ENCODE measurements at regions not wholly inside any gene's neighbourhood (a gene's known extent, or its start where the extent isn't known, plus 50 kb on each side); places are given as distances from the start of the nearest gene placed in this dataset.

DNA sequence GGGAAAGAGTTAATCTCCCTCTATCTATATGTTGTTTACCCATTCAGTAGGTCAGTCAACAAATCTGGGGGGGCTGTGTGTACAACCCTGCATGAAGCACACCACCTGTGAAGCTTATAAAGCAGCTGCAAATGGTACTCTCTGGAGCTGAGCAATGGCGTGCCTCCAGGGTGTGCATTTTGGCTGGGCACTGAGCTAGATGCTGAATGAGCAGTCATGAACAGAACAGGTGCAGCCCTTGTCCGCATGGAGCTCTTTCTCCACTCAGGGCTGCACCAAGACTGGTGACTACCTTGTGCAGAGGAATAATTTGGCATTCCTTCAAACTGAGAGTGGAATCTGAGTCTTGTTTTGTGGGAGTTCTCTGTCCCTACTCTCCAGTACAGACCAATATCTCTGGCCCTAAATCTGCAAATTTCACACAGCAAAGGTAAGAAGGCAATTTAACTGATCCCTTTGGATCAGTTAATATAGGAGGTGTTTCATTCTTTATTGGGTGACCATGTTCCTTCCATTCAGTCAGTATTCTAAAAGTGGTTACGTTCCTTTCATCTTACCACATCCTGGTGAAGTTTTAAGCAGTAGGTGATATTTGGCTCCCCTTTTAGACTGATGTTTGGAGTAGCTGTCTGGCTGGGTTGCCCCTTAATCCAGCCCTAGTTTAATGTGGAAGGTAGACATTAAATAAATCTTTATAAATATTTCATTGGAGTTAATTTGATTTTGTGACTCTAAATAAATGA lies 76.0 kb downstream of the GPR88 start:
- no peaks in the 10 kb centered on the region for H3K9me3 ChIP-seq (ENCODE audit: control insufficient read depth in 2 of 2, low read length in 2 of 2)
- no peaks in the 10 kb centered on the region for H3K4me1 ChIP-seq (ENCODE audit: control insufficient read depth in 2 of 2, insufficient read depth in 2 of 2, low read length in 2 of 2)
- H3K27ac ChIP-seq (ENCODE audit: low read depth in 2 of 2, low read length in 2 of 2), result no peak overlapping the region
- H3K9ac ChIP-seq (ENCODE audit: low read depth in 1 of 2, low read length in 2 of 2), result no peak overlapping the region
- no peaks in the 10 kb centered on the region for H3K36me3 ChIP-seq (ENCODE audit: control insufficient read depth in 2 of 2, insufficient read depth in 2 of 2, low read length in 2 of 2)
- no peaks in the 10 kb centered on the region for H3K27me3 ChIP-seq (ENCODE audit: control insufficient read depth in 2 of 2, insufficient read depth in 2 of 2, low read length in 2 of 2)
- no peak overlapping the region for H3K4me3 ChIP-seq (ENCODE audit: low read length in 2 of 2)

DNA sequence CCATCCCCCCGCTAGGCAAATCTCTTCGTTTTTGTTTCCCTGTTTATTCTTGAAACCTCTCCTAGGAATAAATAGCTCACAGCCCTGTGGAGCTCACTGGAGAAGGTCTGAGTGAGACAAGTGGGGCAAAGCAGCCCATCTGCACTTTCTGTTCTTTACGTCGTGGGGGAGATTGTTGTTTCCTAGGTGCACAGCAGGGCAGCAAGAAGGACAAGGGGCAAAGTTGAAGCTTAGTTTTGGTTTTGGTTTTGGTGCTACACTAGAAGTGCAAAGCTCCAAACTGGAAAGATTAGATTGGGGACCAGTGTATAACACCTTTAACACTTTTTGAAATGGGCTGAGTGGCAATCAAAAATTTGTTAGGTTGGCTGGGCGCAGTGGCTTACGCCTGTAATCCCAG lies 76.6 kb downstream of the GPR88 start:
- no peak overlapping the region for H3K27ac ChIP-seq (ENCODE audit: low read depth in 2 of 2, low read length in 2 of 2)
- H3K9me3 ChIP-seq (ENCODE audit: control insufficient read depth in 2 of 2, low read length in 2 of 2), result no peaks in the 10 kb centered on the region
- no peak overlapping the region for H3K9ac ChIP-seq (ENCODE audit: low read depth in 1 of 2, low read length in 2 of 2)
- H3K36me3 ChIP-seq (ENCODE audit: control insufficient read depth in 2 of 2, insufficient read depth in 2 of 2, low read length in 2 of 2), result no peaks in the 10 kb centered on the region
- H3K4me1 ChIP-seq (ENCODE audit: control insufficient read depth in 2 of 2, insufficient read depth in 2 of 2, low read length in 2 of 2), result no peaks in the 10 kb centered on the region
- H3K27me3 ChIP-seq (ENCODE audit: control insufficient read depth in 2 of 2, insufficient read depth in 2 of 2, low read length in 2 of 2), result no peaks in the 10 kb centered on the region
- H3K4me3 ChIP-seq (ENCODE audit: low read length in 2 of 2), result no peak overlapping the region

- Histone ChIP-seq H3K27ac (ENCODE audit: low read depth in 2 of 2, low read length in 2 of 2) (no peak overlapping the region), H3K27me3 (ENCODE audit: control insufficient read depth in 2 of 2, insufficient read depth in 2 of 2, low read length in 2 of 2) (no peaks in the 10 kb centered on the region), H3K36me3 (ENCODE audit: control insufficient read depth in 2 of 2, insufficient read depth in 2 of 2, low read length in 2 of 2) (no peaks in the 10 kb centered on the region), H3K4me1 (ENCODE audit: control insufficient read depth in 2 of 2, insufficient read depth in 2 of 2, low read length in 2 of 2) (no peaks in the 10 kb centered on the region), H3K9me3 (ENCODE audit: control insufficient read depth in 2 of 2, low read length in 2 of 2) (no peaks in the 10 kb centered on the region), H3K9ac (ENCODE audit: low read depth in 1 of 2, low read length in 2 of 2) (no peak overlapping the region), H3K4me3 (ENCODE audit: low read length in 2 of 2) (no peak overlapping the region)
These were observed 77.7 kb downstream of the GPR88 start for GRCh38 chr1:100615686-100616085.

GRCh38 chr1:100616121-100616621 lies 78.2 kb downstream of the GPR88 start:
- Histone ChIP-seq H3K9me3 (ENCODE audit: control insufficient read depth in 2 of 2, low read length in 2 of 2) (no peaks in the 10 kb centered on the region), H3K27ac (ENCODE audit: low read depth in 2 of 2, low read length in 2 of 2) (no peak overlapping the region), H3K36me3 (ENCODE audit: control insufficient read depth in 2 of 2, insufficient read depth in 2 of 2, low read length in 2 of 2) (no peaks in the 10 kb centered on the region), H3K9ac (ENCODE audit: low read depth in 1 of 2, low read length in 2 of 2) (no peak overlapping the region), H3K4me3 (ENCODE audit: low read length in 2 of 2) (no peak overlapping the region), H3K27me3 (ENCODE audit: control insufficient read depth in 2 of 2, insufficient read depth in 2 of 2, low read length in 2 of 2) (no peaks in the 10 kb centered on the region), H3K4me1 (ENCODE audit: control insufficient read depth in 2 of 2, insufficient read depth in 2 of 2, low read length in 2 of 2) (no peaks in the 10 kb centered on the region)

DNA sequence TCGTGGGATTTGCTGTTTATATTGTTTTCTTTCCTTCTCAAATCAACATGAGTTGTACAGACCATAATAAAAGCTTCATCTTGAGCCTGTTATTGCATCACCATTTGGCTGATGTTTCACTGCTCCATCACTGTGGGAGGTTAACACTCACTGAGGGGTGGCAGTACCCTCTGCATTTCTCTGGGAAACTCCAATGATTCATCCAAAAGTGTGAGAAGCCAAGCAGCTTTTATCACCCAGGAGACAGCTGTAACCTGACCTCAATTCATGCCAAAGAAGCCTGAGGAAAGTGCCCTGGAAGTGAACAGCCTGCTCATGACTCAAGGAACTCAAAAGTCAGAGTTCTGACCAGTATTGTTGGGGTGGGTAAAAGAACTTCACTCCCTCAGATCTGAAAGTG lies 84.1 kb downstream of the GPR88 start:
- Histone ChIP-seq H3K36me3 (ENCODE audit: control insufficient read depth in 2 of 2, insufficient read depth in 2 of 2, low read length in 2 of 2) (no peaks in the 10 kb centered on the region), H3K27ac (ENCODE audit: low read depth in 2 of 2, low read length in 2 of 2) (no peak overlapping the region), H3K9me3 (ENCODE audit: control insufficient read depth in 2 of 2, low read length in 2 of 2) (no peaks in the 10 kb centered on the region), H3K9ac (ENCODE audit: low read depth in 1 of 2, low read length in 2 of 2) (no peak overlapping the region), H3K4me3 (ENCODE audit: low read length in 2 of 2) (no peak overlapping the region), H3K27me3 (ENCODE audit: control insufficient read depth in 2 of 2, insufficient read depth in 2 of 2, low read length in 2 of 2) (no peaks in the 10 kb centered on the region), H3K4me1 (ENCODE audit: control insufficient read depth in 2 of 2, insufficient read depth in 2 of 2, low read length in 2 of 2) (no peaks in the 10 kb centered on the region)

- H3K27me3 ChIP-seq (ENCODE audit: control insufficient read depth in 2 of 2, insufficient read depth in 2 of 2, low read length in 2 of 2), result no peaks in the 10 kb centered on the region
- no peaks in the 10 kb centered on the region for H3K36me3 ChIP-seq (ENCODE audit: control insufficient read depth in 2 of 2, insufficient read depth in 2 of 2, low read length in 2 of 2)
- no peak overlapping the region for H3K27ac ChIP-seq (ENCODE audit: low read depth in 2 of 2, low read length in 2 of 2)
- no peak overlapping the region for H3K4me3 ChIP-seq (ENCODE audit: low read length in 2 of 2)
- H3K9ac ChIP-seq (ENCODE audit: low read depth in 1 of 2, low read length in 2 of 2), result no peak overlapping the region
- no peaks in the 10 kb centered on the region for H3K9me3 ChIP-seq (ENCODE audit: control insufficient read depth in 2 of 2, low read length in 2 of 2)
- peaks cover 0 to 2% of the 10 kb centered on the region in 2 donors for H3K4me1 ChIP-seq (ENCODE audit: control insufficient read depth in 2 of 2, insufficient read depth in 2 of 2, low read length in 2 of 2)
These were observed 84.6 kb downstream of the GPR88 start for GRCh38 chr1:100622506-100622905.

DNA sequence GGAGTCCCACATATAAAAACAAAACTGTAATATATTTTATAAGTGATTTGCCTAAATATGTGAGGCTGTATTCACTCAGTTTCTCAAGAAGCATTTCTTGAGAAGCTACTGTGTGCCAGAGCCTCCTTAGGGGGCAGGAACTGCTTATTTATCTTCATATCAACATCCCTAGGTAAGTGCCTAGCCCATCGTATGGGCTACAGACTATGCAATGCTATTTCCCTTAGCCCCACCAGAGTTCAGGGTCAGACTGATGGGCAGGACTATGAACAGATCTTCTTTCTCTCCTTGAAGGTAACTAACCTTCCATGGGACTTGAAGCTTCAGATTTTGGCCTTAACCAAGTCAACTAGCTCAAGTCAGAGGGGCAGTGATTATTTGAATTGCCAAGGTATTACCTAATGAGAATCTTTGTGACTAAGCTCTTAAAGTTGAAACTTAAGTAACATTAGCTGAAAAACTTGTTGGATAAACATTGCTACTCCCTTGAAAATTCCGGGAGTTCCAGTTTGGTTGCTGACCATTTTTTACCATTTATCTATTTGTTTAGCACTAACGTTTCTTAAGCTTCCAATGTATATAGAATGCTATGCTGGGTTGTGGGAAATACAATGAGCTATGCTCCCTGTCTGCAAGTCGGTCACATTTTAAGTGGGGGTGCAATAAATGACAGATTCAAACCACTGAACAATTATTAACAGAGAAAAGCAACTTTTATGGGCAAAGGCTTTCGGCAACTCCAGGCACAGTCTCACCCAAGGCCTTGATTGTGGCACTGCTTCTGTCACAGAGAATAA lies 85.2 kb downstream of the GPR88 start:
- no peaks in the 10 kb centered on the region for H3K9me3 ChIP-seq (ENCODE audit: control insufficient read depth in 2 of 2, low read length in 2 of 2)
- no peaks in the 10 kb centered on the region for H3K27me3 ChIP-seq (ENCODE audit: control insufficient read depth in 2 of 2, insufficient read depth in 2 of 2, low read length in 2 of 2)
- no peak overlapping the region for H3K4me3 ChIP-seq (ENCODE audit: low read length in 2 of 2)
- no peak overlapping the region for H3K9ac ChIP-seq (ENCODE audit: low read depth in 1 of 2, low read length in 2 of 2)
- H3K4me1 ChIP-seq (ENCODE audit: control insufficient read depth in 2 of 2, insufficient read depth in 2 of 2, low read length in 2 of 2), result peaks cover 0 to 2% of the 10 kb centered on the region in 2 donors
- no peaks in the 10 kb centered on the region for H3K36me3 ChIP-seq (ENCODE audit: control insufficient read depth in 2 of 2, insufficient read depth in 2 of 2, low read length in 2 of 2)
- H3K27ac ChIP-seq (ENCODE audit: low read depth in 2 of 2, low read length in 2 of 2), result no peak overlapping the region

- peaks cover 0 to 2% of the 10 kb centered on the region in 2 donors for H3K4me1 ChIP-seq (ENCODE audit: control insufficient read depth in 2 of 2, insufficient read depth in 2 of 2, low read length in 2 of 2)
- no peaks in the 10 kb centered on the region for H3K9me3 ChIP-seq (ENCODE audit: control insufficient read depth in 2 of 2, low read length in 2 of 2)
These were observed 87.1 kb downstream of the GPR88 start for GRCh38 chr1:100624886-100625610.

DNA sequence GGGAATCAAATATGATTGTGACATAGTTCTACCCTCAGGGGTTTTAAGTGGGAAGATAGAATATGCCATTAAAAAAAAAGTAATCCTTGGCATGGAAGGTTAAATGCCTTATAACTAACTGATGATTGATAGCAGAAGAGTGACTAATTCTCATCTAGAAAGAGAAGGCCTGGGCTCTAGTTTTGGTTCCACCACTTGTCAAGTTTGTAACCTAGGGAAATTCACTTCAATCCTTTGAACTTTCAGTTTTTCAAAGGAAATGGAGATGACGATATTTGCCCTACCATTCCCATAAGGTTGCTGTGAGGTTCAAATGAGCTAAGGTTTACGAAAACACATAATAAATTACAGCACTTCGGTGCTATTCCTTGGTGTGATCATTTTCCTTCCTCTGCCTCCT lies 88.5 kb downstream of the GPR88 start:
- H3K36me3 ChIP-seq (ENCODE audit: control insufficient read depth in 2 of 2, insufficient read depth in 2 of 2, low read length in 2 of 2), result no peaks in the 10 kb centered on the region
- no peak overlapping the region for H3K9ac ChIP-seq (ENCODE audit: low read depth in 1 of 2, low read length in 2 of 2)
- no peaks in the 10 kb centered on the region for H3K9me3 ChIP-seq (ENCODE audit: control insufficient read depth in 2 of 2, low read length in 2 of 2)
- H3K4me3 ChIP-seq (ENCODE audit: low read length in 2 of 2), result no peak overlapping the region
- no peaks in the 10 kb centered on the region for H3K27me3 ChIP-seq (ENCODE audit: control insufficient read depth in 2 of 2, insufficient read depth in 2 of 2, low read length in 2 of 2)
- H3K4me1 ChIP-seq (ENCODE audit: control insufficient read depth in 2 of 2, insufficient read depth in 2 of 2, low read length in 2 of 2), result peaks cover 0 to 2% of the 10 kb centered on the region in 2 donors
- H3K27ac ChIP-seq (ENCODE audit: low read depth in 2 of 2, low read length in 2 of 2), result no peak overlapping the region

More at GRCh38 chr1:100624886-100625610, 87.1 kb downstream of the GPR88 start:
- Histone ChIP-seq H3K27ac (ENCODE audit: low read depth in 2 of 2, low read length in 2 of 2) (no peak overlapping the region), H3K4me3 (ENCODE audit: low read length in 2 of 2) (no peak overlapping the region), H3K27me3 (ENCODE audit: control insufficient read depth in 2 of 2, insufficient read depth in 2 of 2, low read length in 2 of 2) (no peaks in the 10 kb centered on the region), H3K9ac (ENCODE audit: low read depth in 1 of 2, low read length in 2 of 2) (no peak overlapping the region), H3K36me3 (ENCODE audit: control insufficient read depth in 2 of 2, insufficient read depth in 2 of 2, low read length in 2 of 2) (no peaks in the 10 kb centered on the region)
